Vagina (tissue), 2 donors: ENCODE measurements at regions not wholly inside any gene's neighbourhood (a gene's known extent, or its start where the extent isn't known, plus 50 kb on each side); places are given as distances from the start of the nearest gene placed in this dataset.

ENCODE experiments used
- DNase-seq, 2 donors: peaks; one replicate each; pipeline ENCODE4 v3.0.0-alpha.2; 2017; ENCODE audit errors: extremely low spot score in 2 of 2
- H3K27ac ChIP-seq: fragments of 200-600 bp; sonication (generic); one replicate; pipeline ENCODE4 v1.5.1; 2019
- H3K27me3 ChIP-seq: fragments of 200-600 bp; sonication (generic); one replicate; pipeline ENCODE4 v1.5.1; 2019
- H3K36me3 ChIP-seq, 2 donors: fragments of 200-600 bp; sonication (generic); one replicate each; pipeline ENCODE4 v1.5.1; 2017 to 2019
- H3K4me1 ChIP-seq: fragments of 200-600 bp; sonication (generic); one replicate; pipeline ENCODE4 v1.5.1; 2019
- H3K4me3 ChIP-seq, 2 donors: fragments of 200-600 bp; sonication (generic); 1 replicate in 1 of 2; 2 replicates in 1 of 2; pipeline ENCODE4 v1.5.1; 2016 to 2019
- H3K9me3 ChIP-seq: fragments of 200-600 bp; sonication (generic); one replicate; pipeline ENCODE4 v1.5.1; 2019
- CTCF ChIP-seq, 3 experiments: fragments of 450-650 bp in 2 of 3; fragments of 200-600 bp in 1 of 3; sonication (generic) in 1 of 3; IDR thresholded peaks; one replicate each; pipeline ENCODE4 v1.5.1; 2017 to 2019; ENCODE audit warnings: antibody characterized with exemption in 3 of 3, mild to moderate bottlenecking in 2 of 3, moderate library complexity in 2 of 3
- POLR2A ChIP-seq, 2 donors: fragments of 450-650 bp; IDR thresholded peaks; one replicate each; pipeline ENCODE4 v1.6.1; 2017; ENCODE audit warnings: antibody characterized with exemption in 2 of 2, mild to moderate bottlenecking in 2 of 2, moderate library complexity in 2 of 2
- POLR2AphosphoS5 ChIP-seq, 2 donors: sonication (generic); formaldehyde crosslinking; IDR thresholded peaks; one replicate each; pipeline ENCODE4 v1.9.0; 2017; ENCODE audit warnings: antibody characterized with exemption in 2 of 2, mild to moderate bottlenecking in 2 of 2, low read depth in 1 of 2; ENCODE audit not compliant: insufficient read depth in 1 of 2
- intact Hi-C: fragments of 100-400 bp; cut with DNase I; formaldehyde crosslinking; loops from one replicate; pipeline ENCODE4 v1.15.1; 2023

GRCh38 chrX:39453889-39454621, 643.7 kb downstream of the BCOR start:
- H3K4me3 ChIP-seq, result no peak overlapping the region
- no peaks in the 10 kb centered on the region for H3K4me1 ChIP-seq
- H3K27ac ChIP-seq, result no peak overlapping the region
- H3K27me3 ChIP-seq, result no peaks in the 10 kb centered on the region
- DNase-seq, result no peak
- no peaks in the 10 kb centered on the region for H3K36me3 ChIP-seq
- TF ChIP-seq POLR2A (IDR thresholded peaks at IDR 0.05), result no peak
- no peak for TF ChIP-seq POLR2AphosphoS5 (IDR thresholded peaks at IDR 0.05; ENCODE audit: insufficient read depth in 1 of 2, low read depth in 1 of 2)
- no peak for TF ChIP-seq CTCF (IDR thresholded peaks at IDR 0.05)
- intact Hi-C loops, result no loop called here
- peaks cover 2% of the 10 kb centered on the region for H3K9me3 ChIP-seq

- Histone ChIP-seq H3K27ac (no peak overlapping the region), H3K36me3 (no peaks in the 10 kb centered on the region), H3K9me3 (peaks cover 2% of the 10 kb centered on the region), H3K4me3 (no peak overlapping the region), H3K27me3 (no peaks in the 10 kb centered on the region), H3K4me1 (no peaks in the 10 kb centered on the region)
- TF ChIP-seq POLR2AphosphoS5 (IDR thresholded peaks at IDR 0.05; ENCODE audit: insufficient read depth in 1 of 2, low read depth in 1 of 2) (no peak), CTCF (IDR thresholded peaks at IDR 0.05) (no peak), POLR2A (IDR thresholded peaks at IDR 0.05) (no peak)
- no peak for DNase-seq
- intact Hi-C loops, result no loop called here
Measured at GRCh38 chrX:39456894-39457604, 640.7 kb downstream of the BCOR start.

GRCh38 chrX:39458779-39459178, 639.0 kb downstream of the BCOR start:
- H3K4me1 ChIP-seq, result no peaks in the 10 kb centered on the region
- no peak overlapping the region for H3K4me3 ChIP-seq
- H3K9me3 ChIP-seq, result peaks cover 2% of the 10 kb centered on the region
- no peak for DNase-seq
- TF ChIP-seq POLR2A (IDR thresholded peaks at IDR 0.05), result no peak
- intact Hi-C loops, result no loop called here
- no peaks in the 10 kb centered on the region for H3K27me3 ChIP-seq
- H3K36me3 ChIP-seq, result no peaks in the 10 kb centered on the region
- no peak overlapping the region for H3K27ac ChIP-seq

- H3K9me3 ChIP-seq, result peaks cover 2% of the 10 kb centered on the region
- intact Hi-C loops, result no loop called here
- no peaks in the 10 kb centered on the region for H3K27me3 ChIP-seq
- no peak overlapping the region for H3K27ac ChIP-seq
- H3K4me1 ChIP-seq, result no peaks in the 10 kb centered on the region
- TF ChIP-seq CTCF (IDR thresholded peaks at IDR 0.05) (no peak), POLR2AphosphoS5 (IDR thresholded peaks at IDR 0.05; ENCODE audit: insufficient read depth in 1 of 2, low read depth in 1 of 2) (no peak), POLR2A (IDR thresholded peaks at IDR 0.05) (no peak)
- H3K36me3 ChIP-seq, result no peaks in the 10 kb centered on the region
- no peak overlapping the region for H3K4me3 ChIP-seq
- DNase-seq, result no peak
Measured at GRCh38 chrX:39459204-39459603, 638.6 kb downstream of the BCOR start.

- Histone ChIP-seq H3K4me1 (no peaks in the 10 kb centered on the region), H3K9me3 (peaks cover 2% of the 10 kb centered on the region), H3K27me3 (no peaks in the 10 kb centered on the region), H3K27ac (no peak overlapping the region), H3K36me3 (no peaks in the 10 kb centered on the region), H3K4me3 (no peak overlapping the region)
- intact Hi-C loops, result no loop called here
- TF ChIP-seq POLR2AphosphoS5 (IDR thresholded peaks at IDR 0.05; ENCODE audit: insufficient read depth in 1 of 2, low read depth in 1 of 2) (no peak), CTCF (IDR thresholded peaks at IDR 0.05) (no peak), POLR2A (IDR thresholded peaks at IDR 0.05) (no peak)
- DNase-seq, result no peak
Measured at GRCh38 chrX:39459952-39460351, 637.8 kb downstream of the BCOR start.
